Fibroblast of skin of right quadriceps (primary cell): ENCODE measurements at regions not wholly inside any gene's neighbourhood (a gene's known extent, or its start where the extent isn't known, plus 50 kb on each side); places are given as distances from the start of the nearest gene placed in this dataset.

ENCODE experiments used
- DNase-seq: peaks from one replicate; pipeline ENCODE4 v3.0.0-alpha.2; 2013

- DNase-seq, result no peak
These were observed 157.1 kb downstream of the TLE1 start for GRCh38 chr9:81532251-81532650.

- DNase-seq, result no peak
These were observed 157.8 kb downstream of the TLE1 start for GRCh38 chr9:81531511-81531910.

- DNase-seq, result no peak
These were observed 158.5 kb downstream of the TLE1 start for GRCh38 chr9:81530846-81531245.

GRCh38 chr9:81530310-81530810 is 159.0 kb downstream of the TLE1 start:
- no peak for DNase-seq

- peak; percentile 13 for DNase-seq
These were observed 159.7 kb downstream of the TLE1 start for GRCh38 chr9:81529556-81530193.

GRCh38 chr9:81526587-81526986 is 162.8 kb downstream of the TLE1 start:
- DNase-seq, result peak; percentile 82

GRCh38 chr9:81522716-81523551 is 166.4 kb downstream of the TLE1 start:
- DNase-seq, result peak; percentile 54

- no peak for DNase-seq
These were observed 167.5 kb downstream of the TLE1 start for GRCh38 chr9:81521892-81522291.

GRCh38 chr9:81519816-81520495 is 169.4 kb downstream of the TLE1 start:
- DNase-seq, result no peak

- DNase-seq, result no peak
These were observed 171.4 kb downstream of the TLE1 start for GRCh38 chr9:81517954-81518353.

GRCh38 chr9:81513059-81513458 is 176.3 kb downstream of the TLE1 start:
- DNase-seq, result no peak

- no peak for DNase-seq
These were observed 176.7 kb downstream of the TLE1 start for GRCh38 chr9:81512641-81513040.

- no peak for DNase-seq
These were observed 180.9 kb downstream of the TLE1 start for GRCh38 chr9:81508476-81508875.

GRCh38 chr9:81506941-81507864 is 182.1 kb downstream of the TLE1 start:
- DNase-seq, result no peak

- DNase-seq, result no peak
These were observed 189.8 kb downstream of the TLE1 start for GRCh38 chr9:81499594-81499993.

- peak; percentile 88 for DNase-seq
These were observed 190.3 kb downstream of the TLE1 start for GRCh38 chr9:81499021-81499454.

GRCh38 chr9:81498576-81498975 is 190.8 kb downstream of the TLE1 start:
- DNase-seq, result no peak

GRCh38 chr9:81497091-81497490 is 192.3 kb downstream of the TLE1 start:
- peak; percentile 62 for DNase-seq

- DNase-seq, result peak; percentile 99
These were observed 196.5 kb downstream of the TLE1 start for GRCh38 chr9:81492710-81493447.

GRCh38 chr9:81490605-81491331 is 198.6 kb downstream of the TLE1 start:
- peak; percentile 64 for DNase-seq

GRCh38 chr9:81489046-81489445 is 200.3 kb downstream of the TLE1 start:
- DNase-seq, result peak; percentile 34
